GM03348 (cell line): ENCODE measurements at regions not wholly inside any gene's neighbourhood (a gene's known extent, or its start where the extent isn't known, plus 50 kb on each side); places are given as distances from the start of the nearest gene placed in this dataset.

Source experiments
- DNase-seq: peaks from one replicate; pipeline ENCODE4 v3.0.0; 2012; ENCODE audit warnings: low spot score

DNA sequence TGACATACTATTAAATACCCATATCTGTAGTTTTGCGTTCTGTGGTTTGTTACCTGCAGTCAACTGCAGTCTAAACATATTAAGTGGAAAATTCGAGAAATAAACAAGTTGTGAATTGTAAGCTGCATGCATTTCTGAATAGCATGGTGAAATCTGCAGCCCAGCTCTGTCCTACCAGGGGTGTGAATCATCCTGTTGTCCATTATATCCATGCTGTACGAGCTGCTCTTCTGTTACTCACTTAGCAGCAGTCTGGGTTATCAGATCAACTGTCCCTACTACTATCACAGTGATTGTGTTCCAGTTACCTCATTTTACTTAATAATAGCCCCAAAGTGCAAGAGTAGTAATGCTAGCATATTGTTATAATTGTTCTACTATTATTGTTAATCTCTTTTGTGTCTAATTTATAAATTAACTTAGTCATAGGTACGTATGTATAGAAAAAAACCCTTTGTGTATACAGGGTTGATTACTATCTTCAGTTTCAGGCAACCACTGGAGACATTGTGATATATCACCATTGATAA lies 173.7 kb upstream of the FAT4 start:
- DNase-seq: peak; percentile 29

DNA sequence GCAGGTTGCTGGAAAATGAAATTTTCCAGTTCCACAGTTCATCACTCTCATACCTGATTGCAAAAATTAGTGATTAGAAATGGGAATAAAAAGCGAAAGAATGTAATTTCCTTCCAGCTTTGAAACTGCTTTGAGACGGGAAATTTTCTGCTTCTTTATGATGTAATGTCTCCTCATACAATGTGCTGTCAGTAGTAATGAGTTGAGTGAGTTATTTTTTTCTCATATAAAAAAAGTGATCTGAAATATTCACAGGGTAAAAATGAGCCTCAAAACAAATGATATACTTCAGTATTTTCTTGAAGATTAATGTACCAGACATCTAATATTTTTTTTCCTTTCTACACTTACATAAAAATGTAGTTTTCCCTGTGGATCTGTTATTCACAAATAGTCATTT lies 179.1 kb upstream of the FAT4 start:
- DNase-seq: no peak

DNA sequence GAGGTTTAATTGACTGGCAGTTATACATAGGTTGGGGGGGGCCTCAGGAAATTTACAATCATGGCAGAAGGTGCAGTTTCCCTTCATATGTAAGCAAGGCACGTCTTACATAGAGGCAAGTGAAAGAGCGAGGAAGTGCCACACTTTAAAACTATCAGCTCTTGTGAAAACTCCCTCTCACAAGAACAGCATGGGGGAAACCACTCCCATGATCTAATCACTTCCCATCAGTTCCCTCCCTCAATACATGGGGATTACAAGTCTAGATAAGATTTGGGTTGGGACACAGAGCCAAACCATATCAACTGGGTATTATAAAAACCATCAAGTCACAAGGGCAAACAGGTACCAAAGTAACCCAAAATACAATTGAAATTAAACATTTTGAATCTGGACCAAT lies 182.0 kb upstream of the FAT4 start:
- no peak for DNase-seq

DNA sequence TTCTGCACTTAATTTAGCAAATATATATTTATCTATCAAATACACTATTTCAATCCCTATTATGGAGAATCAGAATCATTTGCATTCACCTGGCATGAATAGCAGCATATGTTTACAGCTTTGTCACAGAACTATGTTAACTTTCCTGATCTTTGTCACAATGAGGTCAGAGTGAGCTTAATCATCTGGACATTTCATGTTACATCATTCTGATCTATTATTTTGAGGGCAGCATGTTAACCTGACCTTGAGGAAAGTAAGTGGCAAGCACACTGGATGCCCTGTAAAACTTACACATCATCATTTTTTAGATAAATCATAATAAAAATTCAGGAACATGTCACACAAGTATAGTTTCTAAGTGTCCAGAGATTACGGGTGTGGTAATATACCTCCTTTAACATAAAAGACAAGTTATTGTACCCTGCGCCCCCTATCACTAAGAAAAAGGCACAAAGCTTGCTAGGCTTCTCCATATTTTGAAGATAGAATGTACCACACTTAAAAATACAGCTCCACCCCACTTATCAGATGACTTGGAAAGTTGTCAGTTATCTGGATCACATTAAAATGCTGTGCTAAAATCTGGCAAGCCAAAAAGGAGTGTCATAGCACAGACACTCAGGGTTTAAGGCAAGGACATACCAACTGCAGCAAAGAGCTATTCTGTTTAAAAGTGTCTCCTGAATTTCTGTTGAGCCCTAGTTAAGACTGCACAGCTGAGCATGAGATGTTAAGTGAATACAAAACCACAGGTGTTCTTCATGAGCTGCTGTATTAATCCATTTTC lies 182.7 kb upstream of the FAT4 start:
- peak; percentile 2 for DNase-seq

DNA sequence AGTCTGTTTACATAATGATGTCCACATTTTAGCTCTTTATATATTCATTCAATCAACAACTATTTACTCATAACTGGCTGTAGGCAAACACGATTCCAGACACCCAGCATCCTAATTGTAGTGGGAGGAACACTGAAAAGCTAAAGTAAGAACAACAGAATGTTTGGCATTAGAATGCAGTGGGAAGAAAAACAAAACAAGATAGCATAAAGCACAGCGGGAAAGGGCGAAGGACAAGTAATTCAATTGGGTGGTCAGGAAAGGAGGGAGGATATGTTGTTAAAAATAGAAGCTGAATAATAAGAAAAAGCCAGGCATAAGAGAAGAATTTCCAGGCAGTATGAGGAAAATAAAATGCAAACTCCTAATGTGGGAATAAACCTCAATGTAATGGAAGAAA lies 189.5 kb upstream of the FAT4 start:
- DNase-seq: no peak

DNA sequence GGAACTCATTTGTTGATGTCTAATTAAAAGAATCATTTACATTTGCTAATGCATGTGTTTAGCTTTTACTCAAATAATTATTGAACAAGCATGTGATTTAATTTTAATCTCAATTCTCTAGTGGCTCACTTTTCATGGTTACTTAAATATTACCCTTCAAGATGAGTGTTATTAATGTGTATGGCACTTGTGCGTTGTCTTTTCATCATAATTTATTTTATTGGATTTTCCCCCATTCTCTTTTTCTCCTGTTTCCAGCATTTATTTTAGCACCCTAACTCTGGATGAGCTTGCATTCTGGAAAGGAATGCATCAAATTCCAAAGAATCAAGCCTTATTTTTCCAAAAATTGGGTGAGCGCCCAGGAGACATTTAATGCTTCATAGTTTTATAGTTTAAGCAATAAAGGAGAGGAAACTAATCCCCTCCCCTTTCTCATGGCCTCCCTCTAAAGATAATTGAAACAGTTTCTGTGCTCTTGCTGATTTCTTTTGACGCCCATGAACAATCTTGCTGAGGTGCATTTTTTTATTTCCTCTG lies 191.1 kb upstream of the FAT4 start:
- peak; percentile 43 for DNase-seq

DNA sequence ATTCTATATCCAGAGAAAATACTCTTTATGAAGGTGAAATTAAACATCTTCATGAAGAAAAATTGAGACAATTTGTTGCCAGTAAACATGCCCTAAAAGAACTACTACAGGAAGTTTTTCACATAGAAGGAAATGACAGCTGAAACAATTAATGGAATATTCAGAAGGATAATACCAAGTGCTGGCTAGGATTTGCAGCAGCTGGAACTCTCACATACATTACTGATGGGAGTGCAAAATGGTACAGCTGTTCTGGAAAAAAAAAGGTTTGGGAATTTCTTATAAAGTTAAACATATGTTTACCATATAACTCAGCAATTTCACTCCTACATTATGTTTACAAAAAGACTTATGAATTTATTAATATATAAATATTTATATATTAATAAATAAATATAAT lies 193.2 kb upstream of the FAT4 start:
- no peak for DNase-seq

DNA sequence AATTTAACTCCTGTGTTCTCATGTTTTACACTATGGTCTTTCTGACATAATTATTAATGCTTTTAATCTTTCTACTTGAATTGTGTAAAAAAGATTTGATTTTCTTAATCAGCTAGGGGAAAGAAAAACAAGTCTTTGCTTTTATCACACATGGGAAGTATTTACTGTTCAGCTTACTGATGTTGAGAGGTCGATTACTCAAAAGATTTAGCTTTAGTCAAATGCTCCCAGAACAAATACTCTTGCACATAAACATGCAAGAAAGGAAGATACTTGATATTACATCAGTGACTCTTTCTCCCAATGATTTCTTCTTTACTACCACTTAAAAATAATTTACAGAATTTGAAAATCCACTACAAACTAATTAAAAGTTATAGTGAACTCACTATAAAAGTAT lies 198.3 kb upstream of the FAT4 start:
- DNase-seq: no peak

DNA sequence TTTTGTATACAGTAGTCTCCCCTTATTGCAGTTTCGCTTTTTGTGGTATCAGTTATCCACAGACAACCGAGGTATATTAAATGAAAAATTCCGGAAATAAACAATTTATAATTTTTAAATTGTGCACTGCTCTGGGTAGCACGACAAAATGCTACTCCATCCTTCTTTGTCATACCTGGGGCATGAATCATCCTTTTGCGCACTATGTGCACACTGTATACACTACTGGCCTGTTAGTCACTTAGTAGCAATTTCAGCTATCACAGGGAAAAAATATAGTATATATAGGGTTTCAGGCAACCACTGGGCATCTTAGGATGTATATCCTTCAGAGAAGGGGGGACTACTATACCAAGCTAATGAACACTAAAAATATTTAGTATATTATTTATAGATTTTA lies 198.8 kb upstream of the FAT4 start:
- DNase-seq: no peak

DNA sequence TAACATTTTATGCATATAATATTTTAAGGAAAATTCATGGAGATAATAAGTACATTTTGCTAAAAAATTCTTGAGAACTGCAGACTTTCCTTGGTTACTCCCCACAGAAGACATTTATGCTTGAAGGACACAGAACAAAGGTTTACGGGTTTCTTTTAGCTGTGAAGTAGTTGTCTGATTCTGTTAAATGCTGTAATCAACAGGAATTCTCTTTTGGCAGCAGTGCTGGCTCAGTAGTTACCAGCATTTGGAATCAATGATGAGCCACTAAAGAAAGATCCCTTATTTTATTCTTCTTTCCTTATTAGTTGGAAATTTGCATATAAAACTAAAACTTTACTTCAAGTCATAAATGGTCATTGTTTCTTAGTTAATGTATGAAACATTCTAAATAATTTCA lies 199.3 kb upstream of the FAT4 start:
- peak; percentile 31 for DNase-seq

DNA sequence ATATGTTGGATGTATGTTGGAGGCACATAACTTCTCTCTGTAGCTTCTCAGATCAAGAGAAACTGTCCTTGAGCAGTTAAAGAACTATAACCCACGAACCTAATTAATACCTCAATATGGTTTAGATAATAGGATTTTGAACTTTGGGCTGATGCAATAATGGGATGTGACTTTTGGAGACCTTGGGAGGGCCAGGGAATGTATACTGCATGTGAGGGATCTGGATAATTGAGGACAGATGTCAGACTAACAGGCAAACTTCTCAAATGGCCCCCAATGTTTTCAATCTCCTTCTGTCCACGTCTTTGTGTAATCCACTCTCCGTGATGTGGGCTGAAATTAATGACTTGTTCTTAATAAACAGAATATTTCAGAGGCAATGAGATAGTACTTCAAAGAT lies 202.2 kb upstream of the FAT4 start:
- no peak for DNase-seq

DNA sequence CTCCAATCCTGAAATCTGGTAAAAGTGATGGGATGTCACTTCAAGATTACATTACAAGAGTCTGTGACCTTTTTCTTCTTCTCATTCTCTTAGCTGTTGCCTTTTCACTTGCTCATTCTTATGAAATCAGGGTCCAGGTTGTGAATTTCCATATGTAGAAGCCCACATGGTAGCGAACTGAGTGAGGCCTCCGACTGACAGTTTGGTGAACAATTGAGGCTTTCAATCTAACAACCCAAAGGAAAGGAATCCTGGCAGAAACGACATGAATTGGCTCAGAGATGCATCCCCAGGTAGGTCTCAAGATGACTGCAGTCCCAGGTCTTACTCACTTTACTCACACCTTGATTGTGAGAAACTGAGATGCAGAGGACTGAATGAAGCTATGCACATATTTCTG lies 203.4 kb upstream of the FAT4 start:
- no peak for DNase-seq

DNA sequence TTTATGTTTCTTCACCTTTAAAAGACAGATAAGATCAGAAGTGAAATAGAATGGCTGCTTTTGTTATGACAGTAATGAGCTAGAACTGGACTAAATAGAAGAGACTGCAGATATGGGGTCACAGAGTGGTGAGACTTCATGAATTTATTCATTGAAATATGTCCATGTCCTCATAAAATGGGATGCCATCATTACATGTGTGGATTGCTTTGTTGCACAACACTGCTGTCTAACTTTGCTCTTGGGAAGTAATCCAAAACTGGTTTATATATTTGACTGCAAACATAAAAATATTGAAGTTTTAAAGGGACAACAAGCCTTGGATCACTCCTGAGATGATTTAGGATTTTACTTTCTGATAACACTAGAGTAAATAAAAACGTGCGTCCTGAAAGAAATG lies 209.2 kb upstream of the FAT4 start:
- DNase-seq: peak; percentile 27

DNA sequence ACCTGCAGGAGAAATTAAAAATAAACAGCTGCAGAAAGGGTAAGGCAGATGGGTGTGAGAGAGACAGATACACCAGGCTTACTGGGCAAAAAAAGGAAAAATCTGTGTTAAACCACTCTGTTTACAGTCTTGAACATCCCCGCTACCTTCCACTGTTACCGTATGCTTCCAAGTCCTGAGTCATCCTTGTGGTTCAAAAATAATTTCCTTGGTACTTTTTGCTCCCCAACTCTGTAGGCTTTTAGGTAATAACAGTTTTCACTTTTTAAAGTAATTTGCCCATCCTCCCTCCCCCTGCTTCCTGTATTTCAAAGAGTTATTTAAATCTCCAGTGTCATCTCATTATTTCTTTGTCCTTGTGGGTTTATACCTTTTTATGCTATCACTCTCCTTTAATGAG lies 210.1 kb upstream of the FAT4 start:
- no peak for DNase-seq

DNA sequence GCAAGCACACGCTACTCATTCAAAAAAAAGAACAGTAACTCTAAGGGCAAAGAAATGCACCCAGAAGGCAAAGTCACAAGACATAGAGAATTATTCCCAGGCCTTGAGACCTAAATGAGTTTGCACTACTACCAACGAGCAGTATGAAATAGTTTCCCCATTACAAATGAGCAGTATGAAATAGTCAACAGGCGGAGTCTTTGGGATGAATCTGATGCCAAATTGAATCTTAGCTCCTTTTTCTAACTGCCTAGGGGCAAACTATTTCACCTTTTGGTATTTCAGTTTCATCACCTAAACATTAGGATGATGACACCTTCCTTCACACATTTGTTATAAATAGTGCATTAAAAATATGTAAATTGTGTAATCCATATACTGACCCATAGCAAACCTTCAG lies 213.0 kb upstream of the FAT4 start:
- DNase-seq: peak; percentile 9

DNA sequence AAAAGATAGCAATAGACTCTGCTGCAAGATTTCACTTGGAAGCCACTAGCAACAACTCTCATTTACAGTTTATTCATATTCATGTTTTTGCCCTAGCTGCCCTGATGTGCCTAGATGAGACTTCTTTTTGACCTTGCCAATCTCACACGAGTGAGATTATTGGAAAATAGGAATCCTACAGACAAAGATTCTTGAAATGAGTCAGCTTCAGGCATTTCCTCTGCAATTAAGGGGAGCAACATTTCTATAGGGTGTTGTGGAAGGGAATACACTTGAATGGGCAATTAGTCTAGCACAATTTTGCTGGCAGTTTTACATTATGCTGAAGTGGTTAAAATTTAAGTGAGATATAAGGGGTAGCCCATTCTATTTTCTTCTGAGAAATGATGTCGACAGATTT lies 217.0 kb upstream of the FAT4 start:
- DNase-seq: no peak

DNA sequence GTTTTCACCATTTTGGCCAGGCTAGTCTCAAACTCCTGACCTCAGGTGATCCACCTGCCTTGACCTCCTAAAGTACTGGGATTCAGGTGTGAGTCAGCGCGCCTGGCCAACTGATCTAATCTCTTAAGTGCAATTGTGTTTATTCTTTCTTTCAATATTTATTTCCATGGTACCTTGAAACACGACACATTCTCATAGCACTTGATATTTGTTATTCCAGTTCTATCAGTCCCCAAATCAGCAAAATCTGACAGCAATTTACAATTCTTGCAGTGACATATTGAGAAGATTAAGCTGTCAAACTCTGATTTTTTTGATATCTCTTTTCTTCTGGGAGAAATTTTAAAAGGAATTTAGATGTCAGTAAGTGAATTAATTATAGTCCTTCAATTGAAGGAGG lies 218.1 kb upstream of the FAT4 start:
- no peak for DNase-seq

DNA sequence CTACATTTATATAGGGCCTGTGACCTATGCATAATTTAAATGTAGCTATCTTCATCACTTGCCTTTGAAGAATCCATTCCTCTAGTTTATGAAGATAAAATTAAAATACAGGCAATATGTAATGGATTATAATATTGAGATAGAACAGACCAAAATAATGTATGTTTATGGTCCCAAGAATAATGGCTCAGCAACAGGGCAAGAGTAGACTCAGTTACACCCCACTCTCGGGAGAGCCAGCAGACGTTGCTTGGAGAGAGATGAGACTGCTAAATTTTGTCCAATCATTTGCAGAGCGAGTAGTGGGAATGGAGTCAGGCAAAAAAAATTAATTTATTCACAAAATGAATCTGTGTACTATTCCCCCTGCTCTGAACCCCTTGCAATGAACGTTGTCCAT lies 223.2 kb upstream of the FAT4 start:
- DNase-seq: no peak

DNA sequence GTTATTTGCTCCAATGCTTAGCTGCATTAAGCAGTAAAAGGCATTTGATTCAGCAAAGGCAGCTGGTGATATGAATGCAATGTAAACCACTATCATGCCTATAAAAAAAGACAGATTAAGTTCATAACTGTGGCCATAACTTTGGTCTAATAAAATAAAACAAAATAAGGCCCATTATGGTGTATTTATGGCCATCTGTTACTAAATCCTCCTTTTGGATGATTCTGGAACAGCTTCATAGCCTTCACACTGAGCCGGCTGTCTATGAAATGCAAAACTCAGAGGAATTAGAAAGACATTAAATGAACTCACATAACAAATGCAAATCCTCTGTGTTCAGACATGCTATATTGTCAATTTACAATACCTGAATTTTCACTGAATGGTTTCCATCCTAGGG lies 223.7 kb upstream of the FAT4 start:
- DNase-seq: no peak

DNA sequence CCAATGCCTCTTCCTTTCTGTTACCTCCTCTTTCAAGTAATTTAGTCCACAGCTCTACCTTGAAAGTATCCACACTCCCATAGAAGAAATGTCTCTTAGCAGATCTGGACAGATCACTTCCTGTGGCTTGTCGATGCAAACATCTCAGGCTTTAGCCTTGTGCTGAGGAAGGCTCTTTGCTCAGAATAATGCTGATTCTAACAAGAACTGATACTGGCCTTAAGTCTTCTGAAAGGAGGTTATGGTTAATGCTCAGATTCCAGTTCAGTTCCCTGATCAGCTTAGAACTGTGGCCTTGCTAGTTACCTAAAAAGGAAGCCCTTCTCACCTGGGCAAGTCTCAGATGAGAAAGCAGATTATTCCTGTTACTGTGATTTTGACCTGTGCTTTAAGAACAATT lies 230.1 kb upstream of the FAT4 start:
- no peak for DNase-seq

DNA sequence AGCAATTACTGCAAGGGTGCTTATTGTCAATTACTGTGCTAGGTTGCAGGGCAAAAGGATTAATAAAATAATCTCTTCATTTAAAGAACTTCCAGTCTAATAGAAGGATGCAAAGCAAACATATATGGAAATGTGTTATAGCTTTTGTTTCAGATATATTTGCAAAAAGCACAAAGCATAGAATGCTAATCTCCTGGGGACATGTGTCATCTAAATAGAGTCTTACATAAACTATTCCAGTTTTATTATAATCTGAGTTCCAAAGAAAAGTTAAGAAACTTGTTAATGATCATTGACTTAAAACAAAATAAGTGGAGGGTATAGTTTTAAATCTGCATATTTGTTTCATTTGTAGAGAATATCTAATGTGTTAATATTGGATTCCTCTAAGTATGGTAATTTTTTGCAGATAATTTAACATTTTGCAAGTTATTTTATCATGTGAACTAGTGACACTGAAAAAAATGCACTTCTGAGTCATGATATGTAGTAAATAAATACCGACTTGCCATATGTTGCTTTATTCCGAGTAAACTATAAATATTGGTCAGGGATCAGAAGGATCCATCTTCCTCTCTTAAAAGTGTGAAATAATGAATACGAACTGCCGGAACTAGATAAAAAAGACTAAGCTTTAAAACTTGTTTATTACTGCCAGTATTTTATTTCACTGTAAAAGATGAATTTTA lies 231.9 kb upstream of the FAT4 start:
- DNase-seq: no peak

DNA sequence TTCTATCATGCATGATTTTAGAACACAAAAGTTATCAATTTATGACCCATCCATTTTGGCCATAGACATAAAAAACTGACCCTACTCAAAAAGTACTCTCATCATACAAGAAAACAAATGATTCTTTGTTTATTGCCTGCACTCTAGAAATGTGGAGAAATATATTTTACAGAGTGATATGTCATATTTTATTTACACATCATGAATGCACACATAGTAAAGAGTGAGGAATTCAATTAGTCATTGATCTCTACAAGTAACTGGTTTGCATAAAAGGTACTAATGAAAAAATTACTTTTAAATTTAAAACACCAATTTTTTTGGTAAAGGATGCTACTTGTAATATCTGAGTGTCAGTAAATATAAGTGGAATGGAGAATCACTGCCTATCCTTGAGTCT lies 242.5 kb upstream of the FAT4 start:
- DNase-seq: no peak

DNA sequence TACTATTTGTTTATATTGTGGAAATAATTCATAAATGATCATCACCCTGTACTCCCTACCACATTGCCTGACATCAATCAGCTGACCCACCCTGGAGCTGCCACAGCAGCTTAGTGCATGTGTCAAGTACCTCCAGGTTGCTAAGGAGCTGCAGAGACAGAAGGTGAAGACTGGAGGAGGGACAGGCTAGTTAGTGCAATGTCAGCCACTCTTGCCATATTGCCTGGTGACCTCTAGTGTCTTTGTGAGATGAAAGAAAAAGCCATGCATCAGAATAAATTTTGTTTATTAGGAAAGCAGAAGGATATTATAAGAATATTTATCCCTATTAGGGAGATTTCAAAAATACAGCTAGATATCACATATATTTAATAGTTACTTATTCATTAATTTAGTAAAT lies 243.9 kb upstream of the FAT4 start:
- DNase-seq: no peak
